GM18861 (cell line): ENCODE measurements at regions not wholly inside any gene's neighbourhood (a gene's known extent, or its start where the extent isn't known, plus 50 kb on each side); places are given as distances from the start of the nearest gene placed in this dataset.

ENCODE experiments used
- ATAC-seq: cut with Tn5 transposase; IDR thresholded peaks from one replicate; pipeline ENCODE4 v1.9.1; 2021; ENCODE audit not compliant: unreplicated experiment

- no peak for ATAC-seq
These were observed 1714.3 kb upstream of the PCDH20 start for GRCh38 chr13:63129995-63130394.

DNA sequence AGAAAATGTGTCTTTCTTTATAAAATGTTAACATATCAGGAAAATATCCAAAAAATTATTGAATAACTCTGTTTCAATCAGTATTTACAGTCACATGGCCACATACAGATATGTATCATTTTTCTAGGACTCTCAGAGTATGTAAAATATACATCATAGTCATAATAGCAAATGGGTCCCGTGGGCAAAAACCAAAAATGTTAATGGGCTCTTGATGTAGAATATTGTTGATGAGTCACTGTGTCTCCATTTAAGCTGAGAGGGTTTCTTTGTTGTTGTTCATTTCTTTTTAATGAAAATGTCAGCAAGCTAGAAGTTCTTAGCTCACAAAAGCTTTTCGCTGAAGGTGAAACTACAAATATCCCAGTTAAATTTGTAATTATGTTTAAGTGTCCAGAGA is 1713.1 kb upstream of the PCDH20 start:
- ATAC-seq: no peak

DNA sequence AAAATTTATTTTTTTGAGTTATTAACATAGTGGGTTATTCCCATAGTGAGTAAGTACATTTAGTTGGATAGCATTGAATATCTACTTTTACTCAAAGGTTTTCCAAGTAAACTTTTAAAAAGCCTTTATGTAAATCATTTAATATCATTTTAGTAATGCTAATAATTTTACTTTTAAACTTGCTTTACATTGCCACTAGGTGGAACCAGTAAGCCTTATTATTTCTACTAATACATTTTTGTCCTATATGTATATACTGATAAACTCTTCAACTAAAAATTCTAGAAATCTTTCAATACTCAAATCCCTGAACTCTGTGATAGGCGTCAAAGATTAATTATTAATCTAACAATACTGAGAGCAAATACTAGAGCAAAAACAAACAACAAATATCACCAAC is 1709.2 kb upstream of the PCDH20 start:
- no peak for ATAC-seq

DNA sequence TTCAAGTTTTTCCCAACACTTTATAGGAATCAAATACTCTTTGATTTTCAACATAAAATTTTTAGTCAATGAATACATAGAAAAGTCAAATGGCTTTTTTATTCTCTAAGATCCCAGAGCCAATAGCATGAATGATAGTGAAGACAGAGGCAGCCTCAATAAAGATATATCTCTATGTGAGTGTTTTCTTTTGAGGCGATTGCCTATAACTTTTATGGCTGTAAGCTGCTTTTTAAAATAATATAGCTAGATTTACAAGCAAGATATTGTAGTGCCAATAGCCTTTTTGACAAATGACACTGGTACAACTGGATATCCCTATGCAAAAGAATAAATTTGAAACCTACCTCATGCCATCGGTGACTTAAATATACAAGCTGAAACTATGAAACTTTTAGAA is 1705.2 kb upstream of the PCDH20 start:
- no peak for ATAC-seq

DNA sequence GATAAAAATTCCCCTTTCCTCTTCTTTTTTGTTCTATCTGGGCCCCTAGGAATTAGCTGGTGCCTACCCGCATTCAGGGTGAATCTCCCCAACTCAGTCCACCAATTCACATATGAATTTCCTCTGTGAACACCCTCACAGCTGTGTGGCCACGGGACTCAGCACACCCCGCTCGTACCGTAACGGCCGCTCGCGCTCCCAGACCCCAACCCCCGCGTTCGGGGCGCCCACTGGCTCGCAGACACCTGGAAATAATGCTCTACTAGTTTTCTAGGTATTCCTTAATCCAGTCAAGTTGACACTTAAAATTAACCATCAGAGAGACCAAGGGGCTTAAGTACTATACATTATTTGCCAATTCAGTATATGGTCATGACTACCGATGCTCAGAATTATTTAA is 1702.1 kb upstream of the PCDH20 start:
- ATAC-seq: no peak

- no peak for ATAC-seq
These were observed 1697.2 kb upstream of the PCDH20 start for GRCh38 chr13:63112799-63113395.

GRCh38 chr13:63110466-63110865 is 1694.8 kb upstream of the PCDH20 start:
- no peak for ATAC-seq

- no peak for ATAC-seq
These were observed 1691.7 kb upstream of the PCDH20 start for GRCh38 chr13:63107179-63107943.

DNA sequence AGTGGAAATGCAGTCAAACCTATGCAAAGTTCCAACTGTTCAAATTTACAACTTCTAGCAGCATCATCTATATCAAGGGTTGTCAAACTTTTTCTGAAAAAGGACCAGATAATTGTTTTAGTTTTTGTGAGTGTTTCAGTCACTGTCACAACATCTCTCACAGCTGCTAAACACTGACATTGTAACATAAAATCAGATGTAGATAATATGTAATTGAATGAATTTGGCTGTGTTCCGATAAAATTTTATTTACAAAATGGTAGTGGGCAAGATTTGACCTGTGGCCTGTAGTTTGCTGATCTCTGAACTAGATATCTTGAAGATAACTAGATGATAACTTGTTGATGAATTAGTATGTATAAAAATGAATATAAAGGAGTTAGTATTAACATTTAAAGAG is 1679.1 kb upstream of the PCDH20 start:
- no peak for ATAC-seq

GRCh38 chr13:63093907-63094469 is 1678.3 kb upstream of the PCDH20 start:
- ATAC-seq: no peak

GRCh38 chr13:63092456-63092855 is 1676.8 kb upstream of the PCDH20 start:
- ATAC-seq: no peak

GRCh38 chr13:63090524-63090923 is 1674.9 kb upstream of the PCDH20 start:
- no peak for ATAC-seq

- ATAC-seq: no peak
These were observed 1672.6 kb upstream of the PCDH20 start for GRCh38 chr13:63088226-63088625.

DNA sequence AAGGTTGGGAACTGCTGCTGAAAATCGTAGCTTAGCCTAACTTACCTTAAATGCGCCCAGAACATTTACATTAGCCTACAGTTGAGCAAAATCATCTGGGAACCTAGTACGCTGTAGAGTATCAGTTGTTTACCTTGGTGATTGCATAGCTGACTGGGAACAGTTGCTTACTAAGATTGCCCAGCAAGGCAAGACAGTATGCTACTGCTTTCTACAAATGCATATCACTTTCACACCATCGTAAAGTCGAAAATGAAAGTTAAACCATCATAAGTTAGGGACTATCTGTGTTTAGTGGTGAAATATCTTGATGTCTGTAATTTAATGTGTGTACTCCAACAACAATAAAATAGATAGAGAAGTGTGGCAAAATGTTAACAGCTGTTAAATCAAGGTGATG is 1670.6 kb upstream of the PCDH20 start:
- no peak for ATAC-seq

DNA sequence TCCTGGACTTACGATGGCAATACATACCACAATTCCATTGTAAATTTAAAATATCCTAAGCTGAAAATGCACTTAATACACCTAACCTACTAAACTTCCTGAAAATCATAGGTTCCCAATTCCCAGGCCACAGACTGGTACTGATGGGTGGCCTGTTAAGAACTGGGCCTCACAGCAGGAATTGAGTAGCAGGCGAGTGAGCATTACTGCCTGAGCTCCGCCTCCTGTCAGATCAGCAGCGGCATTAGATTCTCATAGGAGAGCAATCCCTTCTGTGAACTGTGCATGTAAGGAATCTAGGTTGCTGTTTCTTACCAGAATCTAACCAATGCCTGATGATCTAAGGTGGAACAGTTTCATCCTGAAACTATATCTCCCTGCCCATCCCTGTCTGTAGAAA is 1670.2 kb upstream of the PCDH20 start:
- ATAC-seq: no peak

GRCh38 chr13:63081400-63082014 is 1665.9 kb upstream of the PCDH20 start:
- ATAC-seq: no peak

DNA sequence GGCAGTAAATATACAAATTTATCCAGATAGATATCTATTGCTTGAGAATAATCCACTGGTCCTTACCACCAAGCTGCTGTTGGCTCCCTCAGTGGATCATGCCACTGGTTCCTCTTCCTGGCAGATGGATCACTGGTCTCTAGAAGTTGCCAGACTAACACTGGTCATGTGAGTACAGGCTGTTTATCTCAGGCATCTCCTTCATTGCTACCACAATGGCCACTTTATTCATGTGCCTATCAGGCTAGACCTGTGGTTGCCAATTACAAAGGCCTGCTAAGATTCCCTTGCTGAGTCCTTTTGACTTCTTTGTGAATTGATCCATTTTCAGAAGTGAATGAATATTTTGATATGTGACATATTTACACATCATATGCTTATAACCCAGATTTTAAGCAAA is 1659.5 kb upstream of the PCDH20 start:
- no peak for ATAC-seq

- no peak for ATAC-seq
These were observed 1634.6 kb upstream of the PCDH20 start for GRCh38 chr13:63050287-63050686.

DNA sequence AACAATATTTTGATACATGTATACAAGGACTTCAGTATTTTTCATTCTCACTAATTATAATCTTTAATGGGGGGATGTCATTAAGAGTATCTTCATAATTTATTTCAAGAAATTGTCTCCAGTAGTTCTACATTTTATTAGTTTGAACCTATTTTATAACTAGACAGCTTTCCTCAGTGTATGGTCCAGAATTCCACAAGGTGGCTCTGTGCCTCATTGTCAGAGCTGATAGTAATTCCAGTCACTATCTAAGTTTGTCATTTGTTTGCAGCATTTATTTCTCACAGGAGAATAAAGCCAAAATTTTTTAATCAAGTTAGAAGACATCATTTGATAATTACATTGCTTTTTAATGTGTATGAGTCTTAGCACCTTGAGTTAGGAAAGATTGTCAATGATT is 1633.0 kb upstream of the PCDH20 start:
- no peak for ATAC-seq

DNA sequence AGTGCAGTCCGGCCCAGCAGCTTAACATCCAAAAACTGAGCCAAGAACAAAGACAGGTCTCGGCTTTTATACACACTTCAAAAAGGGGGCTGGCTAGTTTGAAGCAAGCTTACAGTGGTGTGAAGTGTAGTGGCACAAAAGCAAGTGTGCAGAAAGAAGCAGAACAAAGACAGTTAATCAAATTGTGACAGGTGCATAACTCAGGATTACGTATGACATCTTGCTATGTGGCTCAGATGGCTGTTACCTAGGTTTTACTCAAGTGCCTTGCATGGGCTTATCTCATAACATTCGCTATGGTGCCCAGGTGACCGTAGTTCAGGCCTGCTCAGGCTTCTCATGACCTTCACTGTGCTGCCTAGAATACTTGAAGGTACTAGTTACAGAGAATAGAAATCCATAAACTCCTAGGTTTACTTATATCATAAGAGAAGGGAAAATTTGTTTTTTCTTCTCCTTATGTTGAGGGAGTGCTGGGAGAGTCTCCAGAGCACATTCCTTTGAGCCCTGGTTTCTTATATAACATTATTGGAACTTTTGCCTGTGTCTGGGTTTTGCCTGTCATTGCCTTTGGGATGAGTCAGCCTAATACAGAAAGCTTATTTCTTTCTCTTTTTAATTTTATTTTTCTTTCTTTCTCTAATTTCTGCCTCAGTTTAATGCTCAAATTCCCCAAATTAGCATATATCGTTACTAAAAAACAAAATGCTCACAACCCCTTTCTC is 1629.1 kb upstream of the PCDH20 start:
- no peak for ATAC-seq

- ATAC-seq: no peak
These were observed 1627.0 kb upstream of the PCDH20 start for GRCh38 chr13:63042686-63043085.
